LNCAP (cell line): ENCODE measurements at regions not wholly inside any gene's neighbourhood (a gene's known extent, or its start where the extent isn't known, plus 50 kb on each side); places are given as distances from the start of the nearest gene placed in this dataset.

Source experiments
- TF ChIP-seq, protein P1 (sequence below): fragments of 450-650 bp; IDR thresholded peaks from 2 replicates; pipeline ENCODE4 v1.5.1; 2017; ENCODE audit warnings: mild to moderate bottlenecking

DNA sequence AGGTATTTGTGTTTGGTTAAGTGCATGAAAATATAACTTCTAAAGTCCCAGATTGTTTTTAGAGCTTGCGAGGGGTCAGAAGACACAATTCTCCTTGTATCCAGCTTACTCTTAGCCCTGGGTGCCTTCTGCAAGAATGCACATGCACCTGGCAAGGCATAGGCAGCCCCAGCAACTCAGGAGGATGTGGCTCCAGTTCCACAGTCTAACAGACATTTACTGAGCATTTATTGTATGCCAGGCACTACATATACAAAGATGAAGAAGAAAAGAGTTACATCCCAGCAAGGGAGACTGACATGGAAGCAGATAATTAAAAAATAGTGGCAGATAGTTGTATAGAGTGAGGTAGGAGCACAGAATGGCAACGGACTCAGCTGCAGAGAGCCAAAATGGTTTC, 101.1 kb upstream of the FRY start:
- TF ChIP-seq, protein P1, sequence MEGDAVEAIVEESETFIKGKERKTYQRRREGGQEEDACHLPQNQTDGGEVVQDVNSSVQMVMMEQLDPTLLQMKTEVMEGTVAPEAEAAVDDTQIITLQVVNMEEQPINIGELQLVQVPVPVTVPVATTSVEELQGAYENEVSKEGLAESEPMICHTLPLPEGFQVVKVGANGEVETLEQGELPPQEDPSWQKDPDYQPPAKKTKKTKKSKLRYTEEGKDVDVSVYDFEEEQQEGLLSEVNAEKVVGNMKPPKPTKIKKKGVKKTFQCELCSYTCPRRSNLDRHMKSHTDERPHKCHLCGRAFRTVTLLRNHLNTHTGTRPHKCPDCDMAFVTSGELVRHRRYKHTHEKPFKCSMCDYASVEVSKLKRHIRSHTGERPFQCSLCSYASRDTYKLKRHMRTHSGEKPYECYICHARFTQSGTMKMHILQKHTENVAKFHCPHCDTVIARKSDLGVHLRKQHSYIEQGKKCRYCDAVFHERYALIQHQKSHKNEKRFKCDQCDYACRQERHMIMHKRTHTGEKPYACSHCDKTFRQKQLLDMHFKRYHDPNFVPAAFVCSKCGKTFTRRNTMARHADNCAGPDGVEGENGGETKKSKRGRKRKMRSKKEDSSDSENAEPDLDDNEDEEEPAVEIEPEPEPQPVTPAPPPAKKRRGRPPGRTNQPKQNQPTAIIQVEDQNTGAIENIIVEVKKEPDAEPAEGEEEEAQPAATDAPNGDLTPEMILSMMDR, result no peak

DNA sequence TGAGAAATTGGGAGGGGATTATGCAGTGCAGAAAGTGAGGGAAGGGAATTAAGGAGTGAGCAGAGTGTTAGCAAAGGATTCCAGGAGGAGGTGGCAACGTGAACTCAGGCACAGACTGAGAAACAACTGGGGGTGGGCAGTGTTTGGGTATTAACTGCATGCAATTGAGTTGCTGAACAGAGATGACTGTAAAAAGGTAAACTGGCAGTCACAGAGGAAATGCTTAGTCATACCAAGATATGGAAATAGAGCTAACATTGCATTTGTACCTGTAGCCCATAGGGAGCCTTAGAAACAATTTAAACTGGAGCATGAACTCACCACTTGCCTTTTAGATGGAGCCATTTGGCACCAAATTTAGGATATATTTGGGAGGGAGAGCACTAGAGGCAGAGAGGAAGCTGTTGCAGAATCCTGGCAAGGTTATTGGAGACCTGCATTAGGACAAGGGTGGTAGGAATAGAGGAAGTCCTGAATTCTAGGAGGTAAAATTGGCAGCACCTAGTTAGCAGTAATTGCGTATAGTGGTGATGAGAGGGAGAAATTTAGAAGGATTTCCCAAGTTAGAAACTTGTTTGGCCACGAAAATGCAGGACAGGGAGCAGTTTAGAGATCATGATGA, 100.6 kb upstream of the FRY start:
- TF ChIP-seq, protein P1, result no peak

DNA sequence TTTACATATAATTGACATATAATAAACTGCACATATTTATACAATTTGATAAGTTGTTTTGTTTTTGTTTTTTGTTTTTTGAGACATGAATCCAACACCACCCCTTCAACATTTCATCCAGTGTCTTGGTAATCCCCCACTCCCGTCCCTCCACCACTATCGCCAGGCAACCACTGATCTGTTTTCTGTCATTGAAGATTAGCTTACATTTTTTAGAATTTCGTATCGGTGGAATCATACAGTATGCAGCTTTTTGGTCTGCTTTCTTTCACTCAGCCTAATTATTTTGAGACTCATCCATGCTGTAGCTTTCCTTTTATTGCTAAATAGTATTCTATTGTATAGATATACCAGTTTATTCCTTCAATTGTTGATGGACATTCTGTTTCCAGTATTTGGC, 94.1 kb upstream of the FRY start:
- TF ChIP-seq, protein P1, result no peak

DNA sequence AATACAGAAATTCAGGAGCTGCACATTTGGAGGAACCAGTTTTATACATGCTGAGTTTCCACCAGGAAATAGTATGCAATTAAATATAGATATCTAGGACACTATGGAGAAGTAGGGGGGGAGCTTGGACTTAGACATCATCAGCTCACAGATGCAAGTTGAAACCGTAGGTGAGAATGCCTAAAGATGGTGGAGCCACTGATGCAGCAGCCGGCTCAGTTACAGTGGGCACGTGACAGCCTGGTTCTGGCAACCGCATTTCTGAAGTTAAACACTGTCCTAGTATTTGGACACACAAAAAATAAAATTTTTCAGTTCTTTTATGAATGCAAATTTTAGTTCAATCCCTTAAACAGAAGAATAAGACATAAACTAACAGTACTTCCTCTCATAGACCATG, 91.5 kb upstream of the FRY start:
- TF ChIP-seq, protein P1, result no peak

DNA sequence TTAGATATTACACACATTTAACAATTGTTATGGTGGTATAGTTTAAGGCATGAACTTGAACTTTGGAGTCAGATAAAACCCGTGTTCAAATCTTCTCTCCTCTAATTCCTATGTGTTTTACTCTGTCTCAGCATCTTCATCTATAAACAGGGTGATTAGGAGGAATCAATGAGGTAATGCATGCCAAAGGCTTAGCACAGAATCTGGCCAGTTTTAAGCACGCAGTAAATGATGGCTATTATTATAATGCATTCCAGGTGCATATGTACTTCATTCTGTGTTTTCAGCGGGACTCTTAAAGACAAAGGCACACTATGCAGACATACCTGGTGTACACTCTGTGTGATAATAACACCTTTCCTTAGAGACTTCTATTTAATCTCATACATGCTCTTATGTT, 88.0 kb upstream of the FRY start:
- TF ChIP-seq, protein P1, result no peak

DNA sequence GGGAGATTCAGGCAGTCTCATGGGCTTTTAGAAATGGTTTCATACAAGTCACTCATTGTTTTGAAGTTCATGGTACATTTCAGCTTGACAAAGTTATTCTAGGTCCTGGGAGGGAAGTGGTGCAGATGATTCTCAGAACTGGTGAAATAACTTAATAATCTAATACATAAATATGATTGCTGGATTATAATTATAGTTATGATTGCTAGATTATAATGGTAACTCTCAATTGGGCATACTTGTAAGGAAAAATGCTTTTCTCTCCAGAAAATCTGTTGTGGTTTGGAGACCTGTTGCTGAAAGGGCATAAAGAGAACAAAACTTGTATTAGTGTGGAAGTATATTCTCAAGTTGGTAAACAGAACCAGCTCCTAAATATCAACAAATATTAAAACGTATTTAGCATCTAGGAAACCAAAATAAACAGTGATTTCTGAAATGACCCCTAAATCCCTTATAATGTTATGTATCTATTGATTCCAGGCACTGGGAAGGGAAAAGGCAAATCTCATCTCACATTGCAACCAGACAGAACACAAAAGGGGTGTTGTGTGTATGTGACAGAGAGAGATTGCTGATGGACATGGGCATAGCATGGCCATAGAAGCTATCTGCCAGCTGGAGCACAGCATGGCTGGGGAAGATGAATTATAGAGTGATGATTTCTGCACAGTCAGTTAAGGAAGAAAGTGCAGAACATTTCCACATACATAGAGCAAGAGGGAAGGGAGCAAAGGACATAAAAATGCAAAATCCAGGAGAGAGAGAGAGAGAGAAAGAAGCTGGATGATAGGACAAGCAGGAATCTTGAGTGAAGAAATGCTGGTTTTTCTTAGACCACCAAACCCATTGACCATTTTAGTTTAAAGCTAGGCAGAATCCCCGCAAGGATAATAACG, 87.1 kb upstream of the FRY start:
- TF ChIP-seq, protein P1, result no peak

DNA sequence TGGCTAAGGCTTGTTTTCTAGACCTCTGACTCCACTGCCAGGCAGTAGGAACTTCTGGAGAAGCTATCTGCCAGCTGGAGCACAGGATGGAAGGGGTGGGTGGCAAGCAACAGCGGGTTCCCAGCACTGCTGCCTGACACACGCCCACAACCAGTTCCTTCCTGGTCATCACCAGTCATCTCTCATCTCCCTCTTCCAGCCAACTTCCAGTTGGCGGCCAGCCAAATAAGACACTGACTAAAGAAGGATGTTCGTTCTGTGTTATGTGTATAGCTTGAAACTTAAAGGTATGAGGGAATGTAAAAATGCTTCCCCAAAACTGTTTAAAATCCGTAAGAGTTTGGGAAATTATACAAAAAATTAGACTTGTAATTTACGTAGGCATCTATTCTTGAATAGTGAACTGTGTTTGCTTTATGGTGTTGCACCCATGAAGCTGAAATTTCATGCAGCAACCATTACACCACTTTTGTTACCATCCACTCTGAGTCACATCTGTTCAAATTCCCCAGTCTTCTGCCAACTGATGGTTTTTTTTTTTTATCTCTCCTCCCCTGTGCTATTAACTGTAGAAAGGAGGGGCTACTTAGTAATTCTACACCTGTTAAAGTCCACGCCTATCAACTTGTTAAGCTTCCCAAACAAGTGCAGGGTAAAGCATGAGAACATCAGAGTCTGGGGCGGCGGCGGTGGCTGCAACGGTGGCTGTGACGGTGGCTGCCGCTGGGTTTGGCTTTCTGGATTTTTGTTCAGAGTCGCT, 86.2 kb upstream of the FRY start:
- TF ChIP-seq, protein P1, result no peak
